ENCODE measurements at regions not wholly inside any gene's neighbourhood (a gene's known extent, or its start where the extent isn't known, plus 50 kb on each side); places are given as distances from the start of the nearest gene placed in this dataset.

GRCh38 chrX:149121206-149121920 is 383.7 kb downstream of the IDS start:
- Histone ChIP-seq H3K9me3 (no peaks in the 10 kb centered on the region), H3K27ac (no peak overlapping the region), H3K4me3 (no peak overlapping the region), H3K36me3 (no peaks in the 10 kb centered on the region), H3K4me1 (no peaks in the 10 kb centered on the region), H3K27me3 (no peaks in the 10 kb centered on the region)
- no peak for DNase-seq (ENCODE audit: low spot score in 2 of 2)
- whole genome bisulfite sequencing, 2 donors: 63 to 78% methylated on average over 6 to 7 of the region's 7 CpGs
- TF ChIP-seq POLR2A (IDR thresholded peaks at IDR 0.05) (no peak), CTCF (IDR thresholded peaks at IDR 0.05) (no peak)

- 25 to 30% methylated on average over 2 of the region's 2 CpGs for WGBS, 2 donors
- Histone ChIP-seq H3K36me3 (no peaks in the 10 kb centered on the region), H3K4me3 (no peak overlapping the region), H3K9me3 (no peaks in the 10 kb centered on the region), H3K27me3 (no peaks in the 10 kb centered on the region), H3K27ac (no peak overlapping the region), H3K4me1 (no peaks in the 10 kb centered on the region)
- DNase-seq (ENCODE audit: low spot score in 2 of 2): no peak
- TF ChIP-seq CTCF (IDR thresholded peaks at IDR 0.05): no peak
- no peak for TF ChIP-seq EP300 (IDR thresholded peaks at IDR 0.05)
- no peak for TF ChIP-seq POLR2A (IDR thresholded peaks at IDR 0.05)
These were observed 384.6 kb downstream of the IDS start for GRCh38 chrX:149120459-149120858.

- Histone ChIP-seq H3K4me3 (no peak overlapping the region), H3K4me1 (no peaks in the 10 kb centered on the region), H3K27ac (no peak overlapping the region), H3K9me3 (no peaks in the 10 kb centered on the region), H3K27me3 (no peaks in the 10 kb centered on the region), H3K36me3 (no peaks in the 10 kb centered on the region)
- no peak for TF ChIP-seq POLR2A (IDR thresholded peaks at IDR 0.05)
- no peak for TF ChIP-seq CTCF (IDR thresholded peaks at IDR 0.05)
- TF ChIP-seq EP300 (IDR thresholded peaks at IDR 0.05): no peak
- WGBS, 2 donors: 62 to 78% methylated on average over 4 of the region's 4 CpGs
- no peak for DNase-seq (ENCODE audit: low spot score in 2 of 2)
These were observed 390.2 kb downstream of the IDS start for GRCh38 chrX:149114874-149115273.

GRCh38 chrX:149114001-149114400 is 391.1 kb downstream of the IDS start:
- TF ChIP-seq CTCF (IDR thresholded peaks at IDR 0.05) (no peak), EP300 (IDR thresholded peaks at IDR 0.05) (no peak), POLR2A (IDR thresholded peaks at IDR 0.05) (no peak)
- 83 to 96% methylated on average over 4 to 15 of the region's 15 CpGs for WGBS, 2 donors
- no peak for DNase-seq (ENCODE audit: low spot score in 2 of 2)

GRCh38 chrX:149097786-149098185 is 407.3 kb downstream of the IDS start:
- Histone ChIP-seq H3K27me3 (no peaks in the 10 kb centered on the region), H3K27ac (no peak overlapping the region), H3K4me3 (no peak overlapping the region), H3K4me1 (no peaks in the 10 kb centered on the region), H3K36me3 (no peaks in the 10 kb centered on the region), H3K9me3 (no peaks in the 10 kb centered on the region)
- TF ChIP-seq EP300 (IDR thresholded peaks at IDR 0.05) (no peak), CTCF (IDR thresholded peaks at IDR 0.05) (no peak), POLR2A (IDR thresholded peaks at IDR 0.05) (no peak)
- DNase-seq (ENCODE audit: low spot score in 2 of 2): no peak

More at GRCh38 chrX:149114001-149114400, 391.1 kb downstream of the IDS start:
- H3K9me3 ChIP-seq: no peaks in the 10 kb centered on the region
- no peaks in the 10 kb centered on the region for H3K4me1 ChIP-seq
- H3K36me3 ChIP-seq: no peaks in the 10 kb centered on the region
- H3K27me3 ChIP-seq: no peaks in the 10 kb centered on the region
- no peak overlapping the region for H3K4me3 ChIP-seq
- no peak overlapping the region for H3K27ac ChIP-seq
